Sigmoid colon (tissue), 4 donors: ENCODE measurements at regions not wholly inside any gene's neighbourhood (a gene's known extent, or its start where the extent isn't known, plus 50 kb on each side); places are given as distances from the start of the nearest gene placed in this dataset.

ENCODE experiments used
- CTCF ChIP-seq, 4 experiments: fragments of 450-650 bp in 3 of 4; fragments of 200-600 bp in 1 of 4; IDR thresholded peaks; one replicate each; pipeline ENCODE4 v1.5.1; 2016 to 2019; ENCODE audit warnings: antibody characterized with exemption in 4 of 4, mild to moderate bottlenecking in 3 of 4, moderate library complexity in 2 of 4
- POLR2A ChIP-seq, 2 donors: fragments of 450-650 bp; IDR thresholded peaks; one replicate each; pipeline ENCODE4 v1.6.1; 2016; ENCODE audit warnings: antibody characterized with exemption in 2 of 2, mild to moderate bottlenecking in 2 of 2, moderate library complexity in 2 of 2
- POLR2AphosphoS5 ChIP-seq, 4 donors: sonication (generic); formaldehyde crosslinking; IDR thresholded peaks; one replicate each; pipeline ENCODE4 v1.6.1; 2017; ENCODE audit warnings: antibody characterized with exemption in 4 of 4

DNA sequence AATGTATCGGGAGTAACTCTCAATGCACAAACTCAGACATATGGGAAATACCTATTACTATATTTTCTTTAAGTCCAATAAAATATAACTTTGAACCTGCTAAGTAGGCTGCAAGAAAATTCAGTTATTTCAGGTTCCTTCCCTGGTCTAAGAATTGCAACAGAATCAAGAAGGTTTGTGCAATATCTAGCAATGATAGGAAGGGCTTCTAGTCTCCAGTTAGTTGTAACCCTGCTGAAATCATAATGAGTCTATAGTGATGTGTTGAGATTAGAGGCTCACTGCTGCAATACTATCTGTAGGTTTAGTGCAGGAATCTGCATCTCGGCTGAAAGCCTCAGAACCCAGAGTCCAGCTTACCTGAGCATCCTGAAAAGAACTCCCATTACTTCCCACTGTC lies 110.5 kb downstream of the PMP22 start:
- TF ChIP-seq CTCF (IDR thresholded peaks at IDR 0.05) (no peak), POLR2A (IDR thresholded peaks at IDR 0.05) (no peak), POLR2AphosphoS5 (IDR thresholded peaks at IDR 0.05) (no peak)
